Fibroblast of peridontal ligament (primary cell): ENCODE measurements at regions not wholly inside any gene's neighbourhood (a gene's known extent, or its start where the extent isn't known, plus 50 kb on each side); places are given as distances from the start of the nearest gene placed in this dataset.
A peak's percentile ranks its signal among the peaks of the same experiment; 100 is the strongest.

Experiments used
- DNase-seq: peaks from one replicate; pipeline ENCODE4 v3.0.0-alpha.2; 2010; ENCODE audit errors: extremely low read depth

DNA sequence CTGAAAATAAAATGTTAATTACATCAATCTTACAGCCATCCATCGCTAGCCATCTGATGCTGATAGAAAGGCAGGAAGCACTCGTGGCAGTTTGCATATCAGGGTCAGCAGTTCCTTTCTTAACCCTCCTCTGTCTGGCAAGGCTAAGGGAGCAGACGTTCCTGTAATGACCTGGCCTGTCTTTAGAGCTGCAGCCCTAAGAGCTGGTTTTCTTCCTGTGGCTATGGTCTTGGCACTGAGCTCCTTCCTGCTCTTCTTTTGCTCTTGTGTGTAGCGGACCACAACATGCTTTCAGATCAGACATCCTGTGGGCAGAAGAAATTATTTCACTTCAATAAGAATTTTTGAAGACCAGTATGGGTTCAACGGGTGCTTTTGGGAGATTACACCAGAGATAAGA lies 170.4 kb downstream of the DAD1 start:
- DNase-seq = no peak

- DNase-seq = no peak
Observed at GRCh38 chr14:22417914-22418313, 171.1 kb downstream of the DAD1 start.

GRCh38 chr14:22416193-22416592 lies 172.8 kb downstream of the DAD1 start:
- no peak for DNase-seq

GRCh38 chr14:22415605-22415959 lies 173.4 kb downstream of the DAD1 start:
- DNase-seq = no peak

GRCh38 chr14:22414876-22415604 lies 174.0 kb downstream of the DAD1 start:
- no peak for DNase-seq

- DNase-seq = no peak
Observed at GRCh38 chr14:22412926-22413411, 176.1 kb downstream of the DAD1 start.

- no peak for DNase-seq
Observed at GRCh38 chr14:22411398-22412055, 177.5 kb downstream of the DAD1 start.

DNA sequence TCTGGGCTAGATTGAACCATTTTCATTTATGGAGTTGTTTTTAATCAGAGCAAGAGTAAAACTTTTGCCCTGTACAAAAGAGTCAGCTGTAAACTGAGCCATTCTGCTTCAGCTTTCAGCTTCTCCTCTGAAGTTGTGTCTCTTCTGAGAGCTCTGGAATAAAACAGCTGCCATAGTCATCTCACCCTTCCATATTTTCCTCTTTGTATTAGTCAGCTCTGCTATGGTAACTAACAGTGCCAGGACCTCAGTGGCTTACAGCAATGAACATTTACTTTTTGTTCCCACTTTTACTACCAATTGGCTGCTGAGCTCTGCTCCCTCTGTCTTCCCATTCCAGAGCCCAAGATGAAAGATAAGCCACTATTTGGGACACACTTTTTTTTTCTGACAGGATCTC lies 178.5 kb downstream of the DAD1 start:
- DNase-seq = no peak

GRCh38 chr14:22409006-22409405 lies 180.0 kb downstream of the DAD1 start:
- DNase-seq = no peak

- no peak for DNase-seq
Observed at GRCh38 chr14:22408547-22408946, 180.5 kb downstream of the DAD1 start.

DNA sequence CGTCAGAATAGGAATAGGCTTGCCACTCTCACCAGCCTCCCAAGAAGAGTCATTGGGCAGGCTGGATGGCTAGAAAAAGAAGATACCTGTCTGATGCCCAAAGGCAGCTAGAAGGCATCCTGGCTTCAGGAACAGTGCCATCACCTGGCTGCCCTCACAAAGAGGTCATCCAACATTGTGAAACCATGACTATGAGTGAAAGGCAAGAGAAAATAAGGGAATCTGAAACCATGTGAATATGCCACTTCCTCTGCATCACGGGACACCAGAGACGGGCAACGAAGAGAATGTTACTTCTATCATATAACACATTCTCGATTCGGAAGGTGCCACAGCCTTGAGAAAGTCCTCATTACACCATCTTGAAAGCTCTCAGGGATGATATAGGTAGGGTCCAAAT lies 182.0 kb downstream of the DAD1 start:
- DNase-seq = no peak

GRCh38 chr14:22405201-22405600 lies 183.8 kb downstream of the DAD1 start:
- DNase-seq = no peak

DNA sequence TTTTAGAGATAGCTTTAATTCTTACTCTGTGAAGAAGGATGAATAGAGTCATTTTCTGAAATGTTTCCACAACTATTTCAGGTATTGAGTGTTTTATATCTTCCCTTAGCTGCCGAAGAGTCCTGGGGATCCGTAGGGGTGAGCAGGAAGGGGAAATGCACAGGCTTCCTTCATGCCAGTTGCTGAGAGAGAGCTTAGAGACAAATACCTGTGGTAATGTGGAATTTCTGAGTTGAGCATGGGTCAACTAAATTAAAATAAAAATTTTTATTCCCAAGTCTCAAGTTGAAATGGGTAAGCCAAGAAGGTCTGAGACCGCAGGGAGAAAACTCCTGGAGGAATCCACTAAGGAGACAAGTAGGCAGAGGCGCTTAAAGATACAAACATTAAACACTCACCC lies 185.7 kb downstream of the DAD1 start:
- DNase-seq = no peak

DNA sequence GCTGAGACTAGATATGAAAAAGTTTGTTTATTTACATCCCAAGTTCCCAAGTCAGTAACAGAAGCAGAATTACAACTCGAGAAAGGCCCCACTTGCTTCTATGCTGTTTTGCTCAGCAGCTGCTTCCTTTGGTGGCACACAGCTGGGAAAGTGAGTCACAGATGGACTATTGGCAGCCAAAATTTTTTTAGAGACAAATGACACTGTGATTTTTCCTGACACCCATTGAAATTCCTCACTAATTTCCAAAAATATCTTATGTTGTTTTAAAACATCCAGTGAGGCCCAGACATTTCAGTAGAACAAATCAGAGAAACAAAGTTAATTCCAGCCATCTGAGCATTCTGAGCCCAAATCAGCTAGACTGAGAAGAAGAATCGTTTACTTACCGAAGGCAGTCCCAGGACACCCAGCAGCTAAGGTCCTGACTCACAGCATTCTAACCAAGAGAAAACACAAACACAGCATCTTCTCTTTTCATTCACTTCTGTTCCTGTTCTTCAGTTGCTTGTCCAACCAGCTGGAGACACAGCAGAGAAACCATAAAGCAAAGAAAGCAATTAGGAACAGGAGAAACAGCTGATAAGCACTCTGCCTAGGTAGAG lies 188.3 kb downstream of the DAD1 start:
- DNase-seq = no peak

GRCh38 chr14:22399776-22400175 lies 189.2 kb downstream of the DAD1 start:
- DNase-seq = no peak

DNA sequence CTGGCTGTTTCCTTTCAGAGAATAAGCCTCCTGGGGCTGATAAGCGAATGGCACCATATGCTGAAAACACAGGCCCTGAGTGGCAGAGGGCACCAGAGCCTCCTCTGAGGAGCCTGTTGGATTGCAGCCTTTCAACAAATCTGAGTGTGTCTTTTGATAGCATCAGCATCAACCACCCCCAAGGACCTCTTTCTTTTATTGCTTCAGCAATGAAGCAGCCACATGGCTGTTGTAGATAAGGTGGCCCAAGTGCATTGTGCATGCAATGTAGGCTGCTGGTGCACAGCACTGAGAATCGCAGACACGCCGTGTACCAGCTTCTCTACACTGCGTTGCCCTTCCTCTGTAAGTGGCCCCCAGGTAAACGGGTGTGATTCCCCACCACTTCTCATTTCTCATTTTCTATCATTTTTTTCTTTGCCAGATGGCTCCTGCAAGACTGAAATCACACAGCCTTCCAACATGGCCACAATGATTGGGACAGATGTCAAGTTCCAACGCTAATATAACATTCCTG lies 191.7 kb downstream of the DAD1 start:
- DNase-seq = no peak

DNA sequence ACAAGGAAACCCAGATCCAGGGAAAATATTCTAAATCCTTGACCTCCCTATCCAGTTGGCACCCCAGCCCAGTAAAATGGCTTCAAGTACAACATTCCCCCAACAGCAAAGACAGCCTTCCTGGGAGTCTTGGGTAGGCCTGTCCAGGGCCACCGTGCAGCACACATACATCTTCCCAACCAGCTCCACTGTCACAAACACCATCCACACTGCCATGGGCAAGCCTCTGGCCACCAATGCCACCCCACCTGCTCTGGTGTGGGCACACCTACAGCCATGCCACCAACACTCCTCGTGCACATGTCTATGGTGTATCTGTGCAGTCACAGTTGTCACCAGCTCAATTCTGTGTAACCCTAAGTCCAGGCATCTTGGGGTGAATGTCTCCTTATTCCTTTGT lies 193.2 kb downstream of the DAD1 start:
- DNase-seq = no peak

GRCh38 chr14:22394616-22395015 lies 194.4 kb downstream of the DAD1 start:
- no peak for DNase-seq

- no peak for DNase-seq
Observed at GRCh38 chr14:22393796-22394195, 195.2 kb downstream of the DAD1 start.

DNA sequence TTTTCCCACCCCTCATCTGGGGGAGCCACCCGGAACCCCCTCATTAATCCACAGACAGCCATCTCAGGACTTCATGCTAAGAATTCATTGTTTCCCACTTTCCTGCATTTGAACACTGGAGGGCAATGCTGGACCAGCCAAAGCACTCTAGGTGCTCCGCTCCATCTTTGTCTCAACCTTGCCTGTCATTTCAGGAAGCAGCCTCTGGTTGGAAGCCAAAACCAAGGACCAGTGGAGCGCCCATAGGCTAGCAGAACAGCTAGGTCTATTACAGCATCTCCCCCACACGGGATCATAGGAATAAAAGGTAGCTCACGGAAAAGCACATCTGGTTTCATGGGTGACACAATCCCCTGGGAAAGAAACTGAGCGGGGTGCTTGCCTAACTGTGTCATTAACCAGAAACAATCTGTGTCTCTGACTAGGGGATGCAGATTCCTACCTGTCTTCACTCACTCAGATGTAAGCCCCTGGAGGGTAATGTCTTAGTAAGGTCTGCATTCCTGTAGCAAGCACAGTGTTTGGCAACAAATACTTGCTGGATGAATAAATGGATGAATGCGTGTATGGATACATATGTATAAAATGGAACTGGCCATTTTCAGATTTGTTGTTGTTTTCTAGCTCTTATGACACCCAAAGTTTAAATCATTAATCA lies 197.0 kb downstream of the DAD1 start:
- DNase-seq = peak; percentile 51

- no peak for DNase-seq
Observed at GRCh38 chr14:22390824-22391461, 198.1 kb downstream of the DAD1 start.

DNA sequence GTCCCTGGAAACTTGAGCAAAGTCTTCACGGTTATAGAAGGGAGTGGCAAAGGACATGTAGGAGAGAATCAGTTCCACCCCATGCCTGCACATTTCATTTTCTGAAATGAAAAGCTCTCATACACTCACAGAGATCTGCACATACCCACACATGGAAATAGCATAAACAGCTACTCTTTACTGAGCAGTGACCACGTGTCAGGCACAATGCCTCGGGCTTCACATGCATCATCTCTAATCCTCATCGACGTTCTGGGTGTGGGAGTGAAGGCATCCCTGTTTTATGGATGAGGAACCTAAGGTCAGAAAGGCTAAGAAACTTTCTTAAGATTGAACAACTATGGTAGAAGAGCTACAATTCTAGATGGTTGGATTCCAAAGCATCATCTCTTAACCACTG lies 198.8 kb downstream of the DAD1 start:
- DNase-seq = no peak
